ENCODE measurements at regions not wholly inside any gene's neighbourhood (a gene's known extent, or its start where the extent isn't known, plus 50 kb on each side); places are given as distances from the start of the nearest gene placed in this dataset.
A peak's percentile ranks its signal among the peaks of the same experiment; 100 is the strongest.

DNA sequence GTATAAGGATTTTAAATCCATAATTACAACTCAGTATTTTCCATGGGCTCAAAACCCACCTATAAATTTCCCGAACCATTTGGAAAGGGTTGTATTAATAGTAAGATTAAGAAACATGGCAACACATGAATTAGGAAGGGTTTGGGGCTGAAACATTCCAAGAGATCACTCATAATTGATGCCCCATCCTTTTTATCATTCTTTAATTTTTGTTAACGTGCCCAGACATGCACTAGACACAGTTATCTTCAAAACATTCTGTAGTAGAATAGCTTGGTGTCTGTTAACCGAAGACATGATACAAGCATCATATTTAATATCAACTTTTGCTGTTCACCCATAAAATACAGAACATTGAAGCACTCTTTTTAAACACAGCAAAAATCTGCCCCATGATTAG, 106.8 kb upstream of the FRMD6 start:
- no peaks in the 10 kb centered on the region for H3K36me3 ChIP-seq
- peak; percentile 2 for DNase-seq (ENCODE audit: extremely low spot score)
- no peak for TF ChIP-seq POLR2A (IDR thresholded peaks at IDR 0.05; ENCODE audit: low read depth)
- TF ChIP-seq, protein P1, sequence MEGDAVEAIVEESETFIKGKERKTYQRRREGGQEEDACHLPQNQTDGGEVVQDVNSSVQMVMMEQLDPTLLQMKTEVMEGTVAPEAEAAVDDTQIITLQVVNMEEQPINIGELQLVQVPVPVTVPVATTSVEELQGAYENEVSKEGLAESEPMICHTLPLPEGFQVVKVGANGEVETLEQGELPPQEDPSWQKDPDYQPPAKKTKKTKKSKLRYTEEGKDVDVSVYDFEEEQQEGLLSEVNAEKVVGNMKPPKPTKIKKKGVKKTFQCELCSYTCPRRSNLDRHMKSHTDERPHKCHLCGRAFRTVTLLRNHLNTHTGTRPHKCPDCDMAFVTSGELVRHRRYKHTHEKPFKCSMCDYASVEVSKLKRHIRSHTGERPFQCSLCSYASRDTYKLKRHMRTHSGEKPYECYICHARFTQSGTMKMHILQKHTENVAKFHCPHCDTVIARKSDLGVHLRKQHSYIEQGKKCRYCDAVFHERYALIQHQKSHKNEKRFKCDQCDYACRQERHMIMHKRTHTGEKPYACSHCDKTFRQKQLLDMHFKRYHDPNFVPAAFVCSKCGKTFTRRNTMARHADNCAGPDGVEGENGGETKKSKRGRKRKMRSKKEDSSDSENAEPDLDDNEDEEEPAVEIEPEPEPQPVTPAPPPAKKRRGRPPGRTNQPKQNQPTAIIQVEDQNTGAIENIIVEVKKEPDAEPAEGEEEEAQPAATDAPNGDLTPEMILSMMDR (IDR thresholded peaks at IDR 0.05), result no peak
- no peak for TF ChIP-seq EP300 (IDR thresholded peaks at IDR 0.05)
- no peak for TF ChIP-seq POLR2AphosphoS5 (IDR thresholded peaks at IDR 0.05)
- no peak overlapping the region for H3K27ac ChIP-seq (replicated peaks in 1 of 4)
- peaks cover 12 to 46% (median 41%) of the 10 kb centered on the region in 4 donors for H3K4me1 ChIP-seq
- H3K9me3 ChIP-seq, result no peaks in the 10 kb centered on the region
- no peak overlapping the region for H3K4me3 ChIP-seq
- intact Hi-C loops (cut with DNase I), result loop anchor here (5.0 kb wide), 1 partner anchor 107 kb away; the partner anchor contains the start of gene FRMD6
- no peaks in the 10 kb centered on the region for H3K27me3 ChIP-seq
- 76% methylated on average over 3 of the region's 3 CpGs for WGBS

DNA sequence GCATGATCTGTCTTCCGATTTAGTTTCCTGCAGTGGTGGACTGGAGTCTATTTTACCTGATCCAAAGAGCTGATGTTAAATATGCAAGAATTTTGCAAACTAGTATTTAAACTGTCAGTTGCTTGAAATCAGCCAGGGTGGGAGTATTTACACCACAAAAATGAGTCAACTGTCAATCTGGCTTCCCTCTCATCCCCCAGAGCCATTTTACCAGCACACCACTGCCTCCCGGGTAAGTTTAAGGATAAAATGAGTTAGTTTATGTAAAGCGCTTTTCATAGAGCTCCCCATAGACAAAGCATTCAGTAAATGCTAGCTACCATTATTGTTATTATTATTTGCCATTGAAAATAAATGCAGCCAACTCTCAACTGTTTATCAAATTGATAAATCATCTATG, 106.3 kb upstream of the FRMD6 start:
- intact Hi-C loops (cut with DNase I), result loop anchor here (5.0 kb wide), 1 partner anchor 107 kb away; the partner anchor contains the start of gene FRMD6

DNA sequence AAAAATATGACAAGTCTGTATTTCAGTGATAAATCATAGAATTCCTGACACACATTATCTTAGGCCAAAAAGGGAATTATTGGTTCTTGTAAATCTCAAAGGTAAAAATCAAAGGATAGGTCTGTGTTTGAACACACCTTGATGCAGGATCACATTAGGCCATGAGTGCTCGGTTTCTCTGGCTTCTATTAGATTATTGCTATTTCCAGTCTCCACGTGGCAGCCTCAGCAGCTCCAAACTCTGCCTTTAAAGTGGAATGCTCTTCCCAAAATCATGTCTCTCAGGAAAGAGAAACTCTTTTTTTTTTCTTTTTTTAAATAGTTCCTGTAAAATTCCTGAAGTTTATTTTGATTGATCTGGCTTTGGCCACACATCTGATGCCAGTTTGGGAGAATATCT, 105.6 kb upstream of the FRMD6 start:
- no peaks in the 10 kb centered on the region for H3K36me3 ChIP-seq
- no peak overlapping the region for H3K4me3 ChIP-seq
- WGBS, result 25% methylated on average over 2 of the region's 2 CpGs
- H3K27me3 ChIP-seq, result no peaks in the 10 kb centered on the region
- H3K9me3 ChIP-seq, result no peaks in the 10 kb centered on the region
- intact Hi-C loops (cut with DNase I), result loop anchor here (5.0 kb wide), 1 partner anchor 106 kb away; the partner anchor contains the start of gene FRMD6
- H3K27ac ChIP-seq (replicated peaks in 1 of 4), result peak overlapping the region in 3 of 4 donors; percentile 76 to 80 (median 79)
- no peak for DNase-seq (ENCODE audit: extremely low spot score)
- TF ChIP-seq, protein P1 (IDR thresholded peaks at IDR 0.05), result no peak
- TF ChIP-seq POLR2A (IDR thresholded peaks at IDR 0.05; ENCODE audit: low read depth) (no peak), EP300 (IDR thresholded peaks at IDR 0.05) (no peak), POLR2AphosphoS5 (IDR thresholded peaks at IDR 0.05) (no peak)
- peaks cover 12 to 44% (median 39%) of the 10 kb centered on the region in 4 donors for H3K4me1 ChIP-seq

More for the DNA sequence above, 106.3 kb upstream of the FRMD6 start:
- Histone ChIP-seq H3K4me1 (peaks cover 12 to 44% (median 39%) of the 10 kb centered on the region in 4 donors), H3K36me3 (no peaks in the 10 kb centered on the region), H3K27me3 (no peaks in the 10 kb centered on the region), H3K4me3 (no peak overlapping the region), H3K9me3 (no peaks in the 10 kb centered on the region), H3K27ac (replicated peaks in 1 of 4) (no peak overlapping the region)
- DNase-seq (ENCODE audit: extremely low spot score), result no peak
- 82% methylated on average over 3 of the region's 3 CpGs for WGBS
- TF ChIP-seq POLR2A (IDR thresholded peaks at IDR 0.05; ENCODE audit: low read depth) (no peak), EP300 (IDR thresholded peaks at IDR 0.05) (no peak), POLR2AphosphoS5 (IDR thresholded peaks at IDR 0.05) (no peak)
- TF ChIP-seq, protein P1 (IDR thresholded peaks at IDR 0.05), result no peak

DNA sequence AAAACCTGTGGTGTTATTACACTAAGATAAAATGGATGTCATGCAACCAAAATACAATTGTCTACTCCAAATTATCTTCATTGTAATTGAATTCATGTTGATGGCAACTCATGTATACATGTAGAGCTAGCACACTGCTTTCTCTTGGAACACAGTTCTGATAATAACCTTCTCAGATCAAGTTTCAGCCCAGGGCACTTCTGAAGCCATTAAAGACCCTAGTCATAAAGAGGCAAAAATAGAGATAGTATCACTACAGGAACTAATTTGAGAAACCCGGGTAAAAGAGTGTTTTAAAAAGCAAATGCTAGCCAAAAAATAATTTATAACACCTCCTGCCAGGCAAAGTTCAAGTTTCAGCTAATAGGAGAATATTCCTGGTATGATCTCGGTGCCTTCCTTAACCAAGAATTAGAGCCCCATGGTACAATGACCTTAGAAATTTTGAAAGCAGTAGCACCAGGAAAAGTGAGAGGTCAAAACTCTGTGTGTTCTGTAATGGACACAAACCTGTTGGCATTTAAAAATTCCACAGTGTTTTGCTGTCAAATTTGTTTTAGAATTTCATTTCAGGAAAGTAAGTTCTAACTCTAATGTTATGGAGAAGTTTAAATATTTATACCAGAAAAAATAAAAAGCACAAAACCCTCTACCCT, 105.0 kb upstream of the FRMD6 start:
- no peak for TF ChIP-seq POLR2AphosphoS5 (IDR thresholded peaks at IDR 0.05)
- TF ChIP-seq, protein P1 (IDR thresholded peaks at IDR 0.05), result no peak
- no peak for TF ChIP-seq POLR2A (IDR thresholded peaks at IDR 0.05; ENCODE audit: low read depth)
- no peak for TF ChIP-seq EP300 (IDR thresholded peaks at IDR 0.05)
- Histone ChIP-seq H3K27ac (replicated peaks in 1 of 4) (peak overlapping the region; percentile 76 to 80 (median 80)), H3K27me3 (no peaks in the 10 kb centered on the region), H3K36me3 (no peaks in the 10 kb centered on the region), H3K9me3 (no peaks in the 10 kb centered on the region), H3K4me3 (no peak overlapping the region), H3K4me1 (peaks cover 12 to 44% (median 39%) of the 10 kb centered on the region in 4 donors)
- no peak for DNase-seq (ENCODE audit: extremely low spot score)
- intact Hi-C loops (cut with DNase I), result loop anchor here (5.0 kb wide), 1 partner anchor 106 kb away; the partner anchor contains the start of gene FRMD6
- WGBS, result 38% methylated on average over 2 of the region's 2 CpGs

Measured in esophagus muscularis mucosa (tissue), 4 donors.